AG09319 (cell line): ENCODE measurements at regions not wholly inside any gene's neighbourhood (a gene's known extent, or its start where the extent isn't known, plus 50 kb on each side); places are given as distances from the start of the nearest gene placed in this dataset.
"Not testable (repeated sequence)": the region's sequence is repeated elsewhere in the genome, so short reads cannot be mapped to it uniquely, and the experiment has no call there.

Experiments
- DNase-seq: peaks from one replicate; pipeline ENCODE4 v3.0.0-alpha.2; 2010; ENCODE audit warnings: low read depth; ENCODE audit errors: extremely low read depth
- CTCF ChIP-seq: IDR thresholded peaks from 2 replicates; pipeline ENCODE4 v1.5.1; 2011; ENCODE audit warnings: low read depth, mild to moderate bottlenecking, inconsistent platforms, low read length, moderate library complexity

- no peak for TF ChIP-seq CTCF
- no peak for DNase-seq
Observed at GRCh38 chr5:18630458-18631045, 996.3 kb downstream of the TAF11L14 start.

DNA sequence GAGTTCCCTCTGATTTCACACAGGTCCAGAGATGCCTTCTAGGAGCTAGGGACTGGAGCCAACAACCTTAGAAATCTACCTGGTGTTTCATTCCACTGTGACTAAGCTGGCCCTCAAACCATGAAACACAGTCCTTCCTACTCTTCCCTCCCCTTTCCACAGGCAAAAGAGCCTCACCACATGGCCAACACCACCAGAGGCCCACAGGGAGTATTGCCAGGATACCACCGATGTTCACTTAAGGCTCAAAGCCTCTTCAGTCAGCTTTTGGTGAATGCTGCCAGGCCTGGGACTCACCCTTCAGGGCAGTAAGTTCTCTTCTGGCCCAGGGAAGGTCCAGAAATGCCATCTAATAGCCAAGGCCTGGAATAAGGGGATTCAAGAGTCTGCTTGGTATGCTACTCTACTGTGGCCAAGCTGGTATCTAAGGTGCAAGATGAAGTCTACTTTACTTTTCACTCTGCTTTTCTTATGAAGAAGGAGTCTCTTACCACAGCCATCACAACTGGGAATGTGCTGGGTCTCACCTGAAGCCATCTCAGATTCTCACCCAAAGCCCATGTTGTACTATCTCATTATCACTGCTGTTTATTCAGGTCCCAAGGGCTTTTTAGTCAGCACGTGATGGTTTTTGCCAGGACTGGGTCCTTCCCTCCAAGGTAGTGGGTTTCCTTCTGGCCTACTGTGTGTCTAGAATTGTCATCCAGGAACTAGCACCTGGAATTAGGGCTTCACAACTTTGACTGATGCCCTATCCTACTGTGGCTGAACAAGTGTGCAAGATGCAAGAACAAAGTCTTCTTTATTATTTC lies 1018.4 kb downstream of the TAF11L14 start:
- no peak for TF ChIP-seq CTCF
- no peak for DNase-seq

- TF ChIP-seq CTCF, result no peak
- DNase-seq, result no peak
Observed at GRCh38 chr5:18653216-18653752, 1019.0 kb downstream of the TAF11L14 start.

DNA sequence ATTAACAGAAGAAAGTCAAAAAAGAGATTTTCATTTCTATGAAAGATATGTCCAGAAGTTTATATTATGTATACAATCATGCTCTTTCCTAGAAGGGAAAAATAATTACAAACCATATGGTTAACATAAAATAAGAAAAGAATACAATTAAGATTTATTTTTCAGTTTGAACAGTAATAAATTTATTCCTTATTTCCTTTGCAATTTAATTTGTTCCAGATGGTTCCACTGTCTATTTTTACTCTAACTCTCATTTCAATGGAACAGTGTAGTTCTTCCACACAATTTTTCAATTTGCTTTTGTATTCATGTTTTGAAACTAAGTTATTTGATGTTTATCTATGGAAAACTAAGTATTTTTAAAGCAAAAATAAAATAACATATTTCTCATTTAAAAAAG lies 1026.3 kb downstream of the TAF11L14 start:
- TF ChIP-seq CTCF, result no peak
- no peak for DNase-seq

DNA sequence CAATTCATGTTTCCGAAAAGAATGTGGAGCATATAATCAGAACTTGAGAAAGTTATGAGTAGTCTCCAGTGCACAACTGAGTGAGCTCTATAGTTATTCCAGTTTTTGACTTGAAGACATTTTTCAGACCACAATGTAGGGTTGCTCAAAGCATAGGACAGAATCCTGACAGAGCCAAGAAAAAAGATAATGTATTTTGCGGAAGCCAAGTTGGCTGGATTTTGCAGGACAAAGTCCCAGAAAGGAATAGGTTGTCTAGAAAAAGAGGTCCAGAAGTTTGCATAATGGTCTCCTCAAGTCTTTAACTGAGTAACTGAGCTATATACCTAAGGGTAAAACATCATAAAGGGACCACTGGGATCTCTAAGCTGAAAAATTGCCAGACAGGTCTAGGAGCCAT lies 1028.0 kb downstream of the TAF11L14 start:
- no peak for DNase-seq
- TF ChIP-seq CTCF, result no peak

GRCh38 chr5:18674212-18674611 lies 1040.0 kb downstream of the TAF11L14 start:
- not testable (repeated sequence) for DNase-seq

DNA sequence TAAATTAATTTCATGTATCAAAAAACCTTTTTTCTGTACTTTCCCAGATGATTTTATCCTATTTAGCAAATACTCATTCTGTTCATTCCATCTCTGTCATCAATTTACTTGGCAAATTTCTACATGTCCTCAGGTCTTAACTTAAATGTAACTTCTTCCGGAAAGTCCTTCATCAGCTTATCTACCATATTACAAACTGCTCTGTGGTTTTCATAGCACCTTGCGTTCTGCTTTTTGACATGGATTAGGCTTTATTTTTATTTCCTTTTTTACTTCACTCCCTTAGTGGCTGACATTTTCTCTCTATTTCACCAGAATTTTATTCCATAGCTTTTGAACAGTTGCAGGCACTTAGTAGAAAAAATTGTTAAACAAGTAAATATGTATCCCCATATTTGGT lies 1040.8 kb downstream of the TAF11L14 start:
- TF ChIP-seq CTCF, result no peak
- no peak for DNase-seq
